Right hindlimb (tissue), 1 donor: ENCODE measurements at regions not wholly inside any gene's neighbourhood (a gene's known extent, or its start where the extent isn't known, plus 50 kb on each side); places are given as distances from the start of the nearest gene placed in this dataset.

ENCODE experiments used
- DNase-seq: peaks from one replicate; pipeline ENCODE4 v3.0.0-alpha.2; 2018

- DNase-seq: no peak
Measured at GRCh38 chr2:234834228-234834923, 117.4 kb upstream of the SH3BP4 start.

GRCh38 chr2:234830853-234831252 is 121.0 kb upstream of the SH3BP4 start:
- no peak for DNase-seq

GRCh38 chr2:234829074-234829455 is 122.8 kb upstream of the SH3BP4 start:
- DNase-seq: no peak

GRCh38 chr2:234828382-234829073 is 123.3 kb upstream of the SH3BP4 start:
- DNase-seq: no peak

GRCh38 chr2:234827096-234827860 is 124.5 kb upstream of the SH3BP4 start:
- no peak for DNase-seq

GRCh38 chr2:234826681-234827080 is 125.1 kb upstream of the SH3BP4 start:
- DNase-seq: no peak

GRCh38 chr2:234825616-234826015 is 126.2 kb upstream of the SH3BP4 start:
- no peak for DNase-seq

- peak; percentile 60 for DNase-seq
Measured at GRCh38 chr2:234823877-234824376, 127.9 kb upstream of the SH3BP4 start.

- DNase-seq: no peak
Measured at GRCh38 chr2:234823196-234823876, 128.5 kb upstream of the SH3BP4 start.

- no peak for DNase-seq
Measured at GRCh38 chr2:234821946-234822475, 129.8 kb upstream of the SH3BP4 start.

- no peak for DNase-seq
Measured at GRCh38 chr2:234818937-234819336, 132.9 kb upstream of the SH3BP4 start.

GRCh38 chr2:234816491-234816890 is 135.3 kb upstream of the SH3BP4 start:
- no peak for DNase-seq

- DNase-seq: no peak
Measured at GRCh38 chr2:234816056-234816455, 135.8 kb upstream of the SH3BP4 start.

- no peak for DNase-seq
Measured at GRCh38 chr2:234814374-234814773, 137.4 kb upstream of the SH3BP4 start.

- DNase-seq: no peak
Measured at GRCh38 chr2:234812851-234813250, 139.0 kb upstream of the SH3BP4 start.

- no peak for DNase-seq
Measured at GRCh38 chr2:234808907-234809306, 142.9 kb upstream of the SH3BP4 start.

GRCh38 chr2:234806818-234807217 is 145.0 kb upstream of the SH3BP4 start:
- DNase-seq: no peak

GRCh38 chr2:234805836-234806235 is 146.0 kb upstream of the SH3BP4 start:
- no peak for DNase-seq

GRCh38 chr2:234804704-234805103 is 147.1 kb upstream of the SH3BP4 start:
- no peak for DNase-seq

GRCh38 chr2:234802845-234803171 is 149.0 kb upstream of the SH3BP4 start:
- no peak for DNase-seq

- no peak for DNase-seq
Measured at GRCh38 chr2:234802071-234802844, 149.6 kb upstream of the SH3BP4 start.
